GM19455 (cell line): ENCODE measurements at regions not wholly inside any gene's neighbourhood (a gene's known extent, or its start where the extent isn't known, plus 50 kb on each side); places are given as distances from the start of the nearest gene placed in this dataset.

Source experiments
- ATAC-seq: cut with Tn5 transposase; IDR thresholded peaks from one replicate; pipeline ENCODE4 v1.9.1; 2021; ENCODE audit not compliant: unreplicated experiment

- ATAC-seq, result no peak
These were observed 237.3 kb downstream of the BRD1 start for GRCh38 chr22:49590381-49590780.

DNA sequence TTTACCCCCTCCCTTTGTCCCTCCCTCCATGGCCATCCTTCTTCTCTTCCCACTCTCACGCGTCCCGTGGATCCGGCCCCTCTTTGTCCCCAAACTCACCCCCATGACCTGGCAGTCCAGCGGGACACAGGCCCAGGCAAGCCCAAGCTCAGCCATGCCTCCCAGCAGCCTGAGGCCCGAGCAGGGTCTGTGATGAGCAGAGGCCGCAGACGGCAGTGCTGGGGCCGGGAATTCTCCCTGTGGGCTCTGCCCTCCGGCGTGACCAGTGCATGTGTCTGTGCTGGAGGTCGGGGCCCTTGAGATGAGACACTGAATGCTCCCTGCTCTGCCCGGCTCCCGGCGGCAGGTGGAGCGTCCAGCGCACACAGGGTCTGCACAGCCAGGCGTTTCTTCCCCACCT lies 237.9 kb downstream of the BRD1 start:
- ATAC-seq, result no peak

- ATAC-seq, result no peak
These were observed 238.4 kb downstream of the BRD1 start for GRCh38 chr22:49589301-49589700.

DNA sequence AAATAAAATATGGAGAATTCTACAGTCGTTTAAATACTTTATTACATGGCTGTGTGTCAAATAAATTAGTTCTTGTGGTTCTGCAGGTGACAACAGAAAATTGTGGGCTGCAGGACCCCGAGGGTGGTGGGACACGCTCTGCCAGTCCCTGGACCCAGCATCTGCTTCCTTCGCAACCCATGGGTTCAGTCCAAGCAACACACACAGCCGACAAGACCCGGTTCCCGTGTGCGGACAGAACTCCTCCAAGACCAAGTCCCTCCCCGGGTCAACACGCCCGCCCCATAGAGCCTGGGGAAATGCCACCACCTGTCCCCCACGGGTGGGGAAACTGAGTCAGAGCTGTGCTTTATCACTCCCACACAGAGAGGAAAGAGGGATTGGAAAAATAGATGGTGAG lies 238.9 kb downstream of the BRD1 start:
- no peak for ATAC-seq

GRCh38 chr22:49587987-49588386 lies 239.7 kb downstream of the BRD1 start:
- ATAC-seq, result no peak

DNA sequence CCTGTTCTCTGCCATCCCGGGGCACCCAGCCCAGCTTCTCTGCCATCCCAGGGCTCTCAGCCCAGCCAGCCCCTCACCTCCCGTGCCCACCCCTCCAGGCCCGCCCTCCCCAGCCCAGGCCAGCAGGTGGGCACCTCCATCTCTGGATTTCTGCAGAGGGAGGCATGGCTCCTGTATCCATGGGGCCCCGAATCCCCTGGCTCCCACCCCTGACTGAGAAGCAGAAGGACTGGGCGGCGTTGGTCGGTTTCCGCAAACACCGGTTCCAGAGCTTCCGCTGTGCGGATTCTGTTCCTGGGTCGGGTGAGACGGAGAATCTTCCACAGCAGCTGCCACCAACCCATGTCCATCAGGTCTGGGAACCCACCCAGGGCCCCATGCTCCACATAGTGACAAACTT lies 240.3 kb downstream of the BRD1 start:
- ATAC-seq, result no peak

DNA sequence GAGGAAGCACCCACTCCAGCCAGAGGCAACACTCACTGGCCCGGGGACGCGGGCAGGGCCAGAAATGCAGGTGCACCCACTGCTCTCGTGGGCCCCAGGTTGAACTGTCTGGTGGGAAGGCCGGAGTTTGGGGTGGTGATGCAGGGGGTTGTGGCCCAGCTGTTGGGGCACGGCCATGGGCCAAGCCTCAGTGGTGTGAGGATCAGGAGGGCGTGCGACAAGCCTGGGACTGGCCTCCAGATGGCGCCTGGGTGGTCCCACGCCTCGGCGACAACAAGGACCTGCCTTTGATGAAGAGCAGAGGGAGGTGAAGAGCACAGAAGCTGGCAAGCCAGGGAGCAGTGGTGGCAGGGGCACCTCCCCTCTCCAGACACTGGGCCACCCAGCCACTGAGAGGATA lies 240.8 kb downstream of the BRD1 start:
- no peak for ATAC-seq

DNA sequence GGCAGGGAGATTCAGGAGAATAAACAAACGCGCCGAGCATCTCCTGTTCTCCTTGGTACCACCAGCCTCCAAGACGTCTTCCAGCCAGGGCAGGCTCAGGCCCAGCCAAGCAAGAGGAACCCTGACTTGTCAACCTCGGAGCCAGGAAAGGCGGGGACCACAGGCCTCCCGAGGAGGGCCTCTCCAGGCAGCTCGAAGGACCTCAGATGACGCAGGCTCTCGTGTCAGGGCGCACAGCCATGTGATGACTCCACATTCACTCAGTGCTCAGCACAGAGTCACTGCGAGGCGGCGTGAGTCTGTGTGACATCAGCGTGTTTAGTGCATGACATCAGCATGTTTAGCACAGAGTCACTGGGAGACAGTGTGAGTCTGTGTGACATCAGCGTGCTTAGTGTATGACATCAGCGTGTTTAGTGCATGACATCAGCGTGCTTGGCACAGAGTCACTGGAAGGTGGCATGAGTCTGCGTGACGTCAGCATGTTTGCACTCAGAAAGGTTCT lies 241.4 kb downstream of the BRD1 start:
- ATAC-seq, result no peak

DNA sequence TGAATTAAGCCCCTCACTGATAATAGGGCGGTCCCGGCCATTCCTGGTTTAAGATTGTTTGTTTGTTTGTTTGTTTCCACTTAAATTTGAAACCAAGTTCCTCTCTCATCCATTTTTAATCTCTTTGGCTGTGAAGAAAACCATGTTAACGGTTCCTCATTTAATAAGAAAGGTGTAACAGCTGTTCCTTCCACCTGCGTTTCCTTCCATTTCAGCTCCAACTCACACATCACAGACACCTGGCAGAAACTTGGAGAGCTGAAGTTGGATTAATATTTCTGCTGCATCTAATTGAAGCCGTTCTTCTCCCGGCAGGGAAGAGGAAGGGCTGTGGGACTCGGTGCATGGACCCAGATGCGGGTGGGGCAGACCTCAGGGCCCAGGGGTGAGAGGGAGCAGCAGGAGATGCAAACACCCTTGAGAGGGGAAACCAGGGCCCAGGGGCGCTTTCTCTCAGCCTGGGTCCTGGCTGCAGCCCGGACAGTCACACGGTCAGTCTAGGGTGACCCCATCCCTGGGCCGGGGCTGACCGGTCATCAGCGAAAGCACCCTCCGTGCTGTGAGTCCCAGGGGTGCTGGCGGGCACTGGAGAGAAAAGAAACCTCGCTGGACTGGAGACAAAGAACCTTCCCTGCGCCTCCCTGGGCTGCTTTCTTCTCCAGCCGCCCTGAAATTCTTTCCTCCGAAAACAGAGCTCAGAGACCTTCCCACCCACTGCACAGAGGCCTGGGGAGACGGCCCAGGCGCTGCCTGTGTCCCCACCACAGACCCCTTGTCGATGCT lies 242.0 kb downstream of the BRD1 start:
- no peak for ATAC-seq

GRCh38 chr22:49583886-49584505 lies 243.7 kb downstream of the BRD1 start:
- no peak for ATAC-seq

DNA sequence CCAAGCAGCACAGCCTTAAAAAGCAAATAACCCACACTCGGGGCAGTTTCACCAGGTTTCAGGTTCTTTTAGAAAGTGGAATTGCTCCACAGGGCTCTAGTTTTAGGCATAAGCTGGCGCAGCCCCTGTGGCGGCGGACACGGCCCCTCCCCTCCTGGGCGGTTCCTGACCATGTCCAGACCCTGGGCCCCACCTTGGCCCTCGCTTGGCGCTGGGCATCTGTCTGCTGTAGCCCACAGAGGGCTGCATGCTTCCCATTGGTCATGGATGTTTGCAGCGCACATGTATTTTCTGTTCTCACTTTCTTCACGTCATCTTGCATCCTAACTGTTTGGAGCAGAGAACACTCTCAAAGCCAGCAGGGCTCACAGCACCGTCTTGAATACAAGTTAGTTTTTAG lies 244.3 kb downstream of the BRD1 start:
- no peak for ATAC-seq

GRCh38 chr22:49582678-49583077 lies 245.0 kb downstream of the BRD1 start:
- ATAC-seq, result no peak

DNA sequence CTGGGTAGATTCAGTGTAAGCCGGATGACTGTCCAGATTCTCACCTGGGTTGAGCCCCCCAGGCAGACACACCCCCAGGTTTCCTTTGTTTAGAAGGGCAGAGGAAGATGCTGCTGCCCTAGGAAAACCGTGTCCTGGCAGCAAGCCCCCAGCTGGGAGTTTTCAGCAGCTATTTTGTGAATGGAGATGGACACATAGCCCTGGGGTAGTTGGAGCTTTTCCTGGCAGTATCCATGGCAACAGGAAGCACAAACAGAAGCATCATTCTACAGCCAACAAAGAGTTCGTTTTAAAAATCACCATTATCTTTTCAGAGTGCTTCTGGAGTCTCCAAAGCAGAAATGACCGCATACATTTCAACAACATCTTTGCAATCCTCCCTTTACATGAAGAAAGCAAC lies 245.5 kb downstream of the BRD1 start:
- no peak for ATAC-seq

DNA sequence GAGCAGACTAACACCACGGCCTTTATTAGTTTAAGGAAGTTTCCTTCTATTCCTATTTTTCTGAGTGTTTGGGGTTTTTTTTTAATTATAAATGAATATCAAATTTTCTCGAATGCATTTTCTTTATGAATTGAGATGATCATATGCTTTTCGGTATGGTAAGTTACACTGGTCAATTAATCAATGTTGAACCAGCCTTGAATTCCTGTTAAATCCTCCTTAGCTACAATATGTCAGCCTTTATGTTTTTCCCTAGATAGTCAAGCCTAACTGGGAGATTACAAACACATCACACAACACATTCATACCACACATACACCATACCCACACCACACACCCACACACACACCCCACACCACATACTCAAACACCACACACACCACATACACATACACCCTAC lies 247.6 kb downstream of the BRD1 start:
- ATAC-seq, result no peak

DNA sequence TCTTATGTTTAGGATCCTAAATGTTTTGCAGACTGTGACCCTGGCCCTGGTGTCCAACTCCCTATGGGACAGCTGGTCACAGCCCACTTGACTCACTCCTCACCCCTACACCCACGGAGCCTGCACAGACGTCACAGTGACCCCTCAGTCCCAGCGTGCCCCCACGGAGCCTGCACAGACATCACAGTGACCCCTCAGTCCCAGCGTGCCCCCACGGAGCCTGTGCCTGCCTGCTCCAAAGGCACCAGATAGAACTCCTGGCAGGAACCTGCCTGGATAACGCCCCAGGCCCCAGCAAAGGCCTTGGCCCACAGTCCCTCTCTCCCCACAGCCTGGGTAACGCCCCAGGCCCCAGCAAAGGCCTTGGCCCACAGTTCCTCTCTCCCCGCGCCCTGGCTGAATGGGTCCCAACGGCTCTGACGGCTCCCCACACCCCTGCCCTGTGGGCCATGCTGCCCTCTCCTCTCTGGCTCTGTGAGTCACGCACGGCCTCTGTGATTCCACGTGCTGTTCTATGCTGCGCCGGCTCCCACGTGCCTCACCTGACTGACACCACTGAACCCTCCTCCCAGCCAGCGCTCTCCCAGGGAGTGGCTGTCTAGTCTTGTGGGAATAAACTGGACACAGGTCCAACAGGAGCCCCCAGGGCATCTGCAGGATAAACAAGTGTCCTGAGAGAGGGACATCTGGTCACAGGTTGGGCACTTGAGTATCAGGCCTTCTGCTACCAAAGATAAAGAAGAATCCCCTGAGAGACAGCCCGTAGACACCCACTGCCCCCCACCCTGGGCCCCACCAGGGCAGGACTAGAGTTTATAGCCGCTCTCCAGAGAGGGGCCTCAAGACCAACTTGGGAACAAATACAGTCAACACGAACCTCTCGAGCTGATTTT lies 250.3 kb downstream of the BRD1 start:
- no peak for ATAC-seq

- ATAC-seq, result no peak
These were observed 251.2 kb downstream of the BRD1 start for GRCh38 chr22:49576241-49577141.

DNA sequence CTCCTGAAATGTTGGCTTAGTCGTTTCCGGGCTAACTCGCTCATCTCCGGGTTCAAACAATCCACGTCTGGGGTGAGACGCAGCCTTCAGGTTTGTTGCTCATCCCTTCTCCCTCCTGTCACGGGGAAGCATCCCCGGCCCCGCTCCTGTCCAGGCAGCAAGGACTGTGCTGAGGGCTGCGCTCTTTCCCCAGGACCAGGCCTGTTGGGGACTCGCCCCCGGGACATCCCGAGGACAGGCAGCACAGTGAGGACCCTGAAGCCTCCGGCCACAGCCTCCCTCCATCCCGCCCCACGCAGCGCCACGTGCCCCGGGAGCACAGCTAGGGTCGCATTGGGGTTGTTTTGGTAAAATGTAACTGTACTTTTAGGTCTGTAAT lies 252.0 kb downstream of the BRD1 start:
- no peak for ATAC-seq

DNA sequence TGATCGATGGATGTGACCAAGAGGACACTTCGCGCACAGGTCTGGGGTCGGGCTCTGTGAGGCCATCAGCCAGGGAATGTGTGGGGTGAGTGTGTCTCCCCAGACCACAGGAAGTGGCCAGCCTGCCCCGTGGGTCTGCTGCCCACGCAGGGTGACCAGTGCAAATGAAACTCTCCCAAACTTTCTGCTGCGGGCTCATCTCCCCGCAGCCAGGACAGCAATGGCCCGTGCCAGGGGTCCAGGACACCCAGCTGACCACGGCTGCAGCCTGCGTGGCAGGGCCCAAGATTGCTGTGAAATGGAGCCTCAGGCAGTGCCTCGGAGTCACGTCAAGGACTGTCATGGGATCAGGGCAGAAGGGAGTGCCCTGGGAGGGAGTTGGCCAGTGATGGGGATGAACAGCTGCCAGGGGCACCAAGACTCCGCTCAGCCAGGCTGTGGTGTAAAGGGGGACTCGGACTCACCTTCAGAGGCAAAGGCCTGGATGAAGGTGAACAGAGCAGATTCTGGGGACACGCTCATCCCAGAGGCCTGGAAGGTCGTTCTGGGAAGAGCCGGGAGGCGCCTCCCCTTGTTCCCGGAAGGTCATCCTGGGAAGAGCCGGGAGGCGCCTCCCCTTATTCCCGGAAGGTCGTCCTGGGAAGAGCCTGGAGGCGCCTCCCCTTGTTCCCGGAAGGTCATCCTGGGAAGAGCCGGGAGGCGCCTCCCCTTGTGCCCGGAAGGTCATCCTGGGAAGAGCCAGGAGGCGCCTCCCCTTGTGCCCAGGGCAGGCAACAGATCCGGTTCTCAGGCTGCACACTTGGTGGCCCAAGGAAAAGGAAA lies 252.6 kb downstream of the BRD1 start:
- ATAC-seq, result no peak

DNA sequence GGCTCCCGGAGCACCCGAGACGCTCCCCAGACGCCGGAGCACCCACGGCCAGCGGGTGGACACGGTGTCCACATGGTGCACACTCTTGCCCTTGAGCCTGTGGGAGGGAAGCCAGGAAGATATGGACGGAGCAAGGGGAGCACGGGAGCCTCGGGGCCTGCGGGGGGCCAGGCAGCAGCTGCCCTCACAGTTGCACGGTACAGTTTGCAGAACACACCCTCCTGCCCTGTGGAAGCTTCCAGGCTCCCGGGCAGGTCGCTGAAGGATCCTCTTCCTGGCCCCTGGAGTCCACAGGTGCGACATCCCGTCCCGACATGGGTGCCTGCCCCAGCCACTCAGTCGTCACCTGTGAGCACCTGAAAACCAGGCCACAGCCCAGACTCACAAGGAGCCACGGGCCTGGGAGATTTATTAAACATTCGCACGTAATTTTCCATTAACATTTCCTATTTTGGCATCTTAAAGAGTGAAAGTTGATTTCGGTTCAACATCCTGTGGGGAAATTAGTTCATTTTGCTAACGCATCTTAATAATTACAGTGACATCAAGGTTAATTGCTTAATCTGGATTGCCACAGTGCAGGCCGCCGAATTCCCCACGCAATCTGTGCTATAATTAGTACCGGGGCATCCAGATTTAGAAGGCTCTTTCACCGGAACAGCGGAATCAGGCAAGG lies 253.3 kb downstream of the BRD1 start:
- ATAC-seq, result no peak
